Nephron (organoid): ENCODE measurements at regions not wholly inside any gene's neighbourhood (a gene's known extent, or its start where the extent isn't known, plus 50 kb on each side); places are given as distances from the start of the nearest gene placed in this dataset.

Experiments used
- H3K27ac Mint-ChIP-seq, 3 experiments: 2 replicates each; pipeline ENCODE4 v1.8.0; 2020; ENCODE audit warnings: mixed read lengths in 3 of 3, mild to moderate bottlenecking in 2 of 3, moderate library complexity in 1 of 3
- H3K27me3 Mint-ChIP-seq: 2 replicates; pipeline ENCODE4 v1.8.0; 2021; ENCODE audit warnings: low read depth, mild to moderate bottlenecking, moderate library complexity, mixed read lengths
- H3K36me3 Mint-ChIP-seq: 2 replicates; pipeline ENCODE4 v1.8.0; 2020; ENCODE audit warnings: low read depth, mixed read lengths
- H3K4me1 Mint-ChIP-seq: 2 replicates; pipeline ENCODE4 v1.8.0; 2020; ENCODE audit warnings: mixed read lengths
- H3K4me3 Mint-ChIP-seq, 3 experiments: 2 replicates each; pipeline ENCODE4 v1.8.0; 2020; ENCODE audit warnings: mild to moderate bottlenecking in 3 of 3, mixed read lengths in 3 of 3, moderate library complexity in 2 of 3
- H3K9me3 Mint-ChIP-seq: 2 replicates; pipeline ENCODE4 v1.8.0; 2020; ENCODE audit warnings: mixed read lengths
- CTCF ChIP-seq, 3 experiments: fragments of 200-600 bp; sonication (generic); IDR thresholded peaks; one replicate each; pipeline ENCODE4 v1.5.0; 2021; ENCODE audit warnings: antibody characterized with exemption in 3 of 3; ENCODE audit not compliant: unreplicated experiment in 3 of 3

GRCh38 chr6:76631622-76632021 lies 559.2 kb upstream of the IMPG1 start:
- TF ChIP-seq CTCF (IDR thresholded peaks at IDR 0.05; ENCODE audit: unreplicated experiment in 3 of 3): no peak
- no peak overlapping the region for H3K4me3 Mint-ChIP-seq
- peaks cover 3% of the 10 kb centered on the region for H3K27me3 Mint-ChIP-seq
- no peak overlapping the region for H3K27ac Mint-ChIP-seq
- H3K4me1 Mint-ChIP-seq: no peaks in the 10 kb centered on the region
- H3K36me3 Mint-ChIP-seq: no peaks in the 10 kb centered on the region
- peaks cover 8% of the 10 kb centered on the region for H3K9me3 Mint-ChIP-seq

GRCh38 chr6:76615395-76615794 lies 542.9 kb upstream of the IMPG1 start:
- Mint-ChIP-seq H3K9me3 (no peaks in the 10 kb centered on the region), H3K4me1 (no peaks in the 10 kb centered on the region), H3K4me3 (no peak overlapping the region), H3K27ac (no peak overlapping the region), H3K36me3 (no peaks in the 10 kb centered on the region), H3K27me3 (no peaks in the 10 kb centered on the region)
- no peak for TF ChIP-seq CTCF (IDR thresholded peaks at IDR 0.05; ENCODE audit: unreplicated experiment in 3 of 3)

GRCh38 chr6:76612954-76613353 lies 540.5 kb upstream of the IMPG1 start:
- Mint-ChIP-seq H3K4me3 (no peak overlapping the region), H3K27me3 (no peaks in the 10 kb centered on the region), H3K9me3 (no peaks in the 10 kb centered on the region), H3K27ac (no peak overlapping the region), H3K36me3 (no peaks in the 10 kb centered on the region), H3K4me1 (no peaks in the 10 kb centered on the region)
- no peak for TF ChIP-seq CTCF (IDR thresholded peaks at IDR 0.05; ENCODE audit: unreplicated experiment in 3 of 3)

GRCh38 chr6:76609160-76609559 lies 536.7 kb upstream of the IMPG1 start:
- no peak overlapping the region for H3K4me3 Mint-ChIP-seq
- H3K36me3 Mint-ChIP-seq: no peaks in the 10 kb centered on the region
- no peak overlapping the region for H3K27ac Mint-ChIP-seq
- H3K27me3 Mint-ChIP-seq: no peaks in the 10 kb centered on the region
- no peak for TF ChIP-seq CTCF (IDR thresholded peaks at IDR 0.05; ENCODE audit: unreplicated experiment in 3 of 3)
- H3K9me3 Mint-ChIP-seq: no peaks in the 10 kb centered on the region
- H3K4me1 Mint-ChIP-seq: no peaks in the 10 kb centered on the region

- H3K36me3 Mint-ChIP-seq: no peaks in the 10 kb centered on the region
- H3K4me3 Mint-ChIP-seq: no peak overlapping the region
- H3K9me3 Mint-ChIP-seq: peaks cover 8% of the 10 kb centered on the region
- no peak for TF ChIP-seq CTCF (IDR thresholded peaks at IDR 0.05; ENCODE audit: unreplicated experiment in 3 of 3)
- H3K27me3 Mint-ChIP-seq: peaks cover 4% of the 10 kb centered on the region
- H3K27ac Mint-ChIP-seq: no peak overlapping the region
- H3K4me1 Mint-ChIP-seq: no peaks in the 10 kb centered on the region
These were observed 521.6 kb upstream of the IMPG1 start for GRCh38 chr6:76594109-76594508.

GRCh38 chr6:76593668-76594067 lies 521.2 kb upstream of the IMPG1 start:
- H3K4me3 Mint-ChIP-seq: no peak overlapping the region
- H3K4me1 Mint-ChIP-seq: no peaks in the 10 kb centered on the region
- H3K27me3 Mint-ChIP-seq: peaks cover 4% of the 10 kb centered on the region
- no peaks in the 10 kb centered on the region for H3K36me3 Mint-ChIP-seq
- H3K9me3 Mint-ChIP-seq: peaks cover 8% of the 10 kb centered on the region
- H3K27ac Mint-ChIP-seq: no peak overlapping the region
- no peak for TF ChIP-seq CTCF (IDR thresholded peaks at IDR 0.05; ENCODE audit: unreplicated experiment in 3 of 3)
